Parathyroid adenoma (tissue), 2 donors: ENCODE measurements at regions not wholly inside any gene's neighbourhood (a gene's known extent, or its start where the extent isn't known, plus 50 kb on each side); places are given as distances from the start of the nearest gene placed in this dataset.

Experiments used
- H2AFZ ChIP-seq: fragments of 300-600 bp; sonication (generic); one replicate; pipeline ENCODE4 v1.7.0; 2017; ENCODE audit warnings: antibody characterized with exemption, mild to moderate bottlenecking
- H3K27ac ChIP-seq: fragments of 300-600 bp; sonication (generic); one replicate; pipeline ENCODE4 v1.7.0; 2017
- H3K27me3 ChIP-seq: fragments of 300-600 bp; sonication (generic); one replicate; pipeline ENCODE4 v1.7.0; 2017; ENCODE audit warnings: low read length; ENCODE audit not compliant: control insufficient read depth, insufficient read depth
- H3K36me3 ChIP-seq: fragments of 300-600 bp; sonication (generic); one replicate; pipeline ENCODE4 v1.7.0; 2017; ENCODE audit warnings: low read length; ENCODE audit not compliant: control insufficient read depth, insufficient read depth
- H3K4me1 ChIP-seq: fragments of 300-600 bp; sonication (generic); one replicate; pipeline ENCODE4 v1.7.0; 2017; ENCODE audit warnings: control low read depth
- H3K4me2 ChIP-seq: fragments of 300-600 bp; sonication (generic); one replicate; pipeline ENCODE4 v1.7.0; 2017; ENCODE audit warnings: low read length
- H3K4me3 ChIP-seq: fragments of 300-600 bp; sonication (generic); one replicate; pipeline ENCODE4 v1.7.0; 2017; ENCODE audit warnings: low read depth, low read length
- H3K79me2 ChIP-seq: fragments of 300-600 bp; sonication (generic); one replicate; pipeline ENCODE4 v1.7.0; 2017; ENCODE audit warnings: control low read depth
- H3K9ac ChIP-seq: fragments of 300-600 bp; sonication (generic); one replicate; pipeline ENCODE4 v1.7.0; 2017; ENCODE audit warnings: mild to moderate bottlenecking
- H3K9me3 ChIP-seq: fragments of 300-600 bp; sonication (generic); one replicate; pipeline ENCODE4 v1.7.0; 2017; ENCODE audit warnings: low read length; ENCODE audit not compliant: control insufficient read depth
- TF ChIP-seq, protein P1 (sequence below): fragments of 300-600 bp; sonication (generic); IDR thresholded peaks from one replicate; pipeline ENCODE4 v1.7.0; 2017; ENCODE audit warnings: antibody characterized with exemption, mild to moderate bottlenecking
- donor health status: primary hyperparathyroidism.

DNA sequence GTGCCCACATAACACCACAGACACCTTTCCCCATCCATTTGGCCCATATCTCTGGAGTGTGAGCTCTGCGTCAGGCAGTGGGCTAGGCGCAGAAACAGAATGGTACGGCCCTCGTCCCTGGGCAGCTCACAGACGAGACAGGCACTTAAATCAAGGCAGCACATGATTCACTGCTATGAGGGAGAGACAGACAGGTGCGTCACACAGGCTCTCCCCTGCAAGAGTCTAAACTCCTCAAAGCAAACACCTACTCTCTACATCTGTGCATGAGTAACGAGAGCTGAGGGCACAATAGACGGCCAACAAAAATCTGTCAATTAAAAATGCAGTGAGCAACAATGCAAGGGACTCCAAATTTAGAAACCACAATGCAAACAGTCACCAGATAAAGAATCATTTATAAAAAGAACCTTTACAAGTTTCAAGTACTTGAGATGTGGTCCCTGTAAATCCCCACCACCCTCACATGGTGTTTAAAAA is 348.9 kb downstream of the UQCRFS1 start:
- Histone ChIP-seq H3K27ac (no peak overlapping the region), H3K4me1 (no peaks in the 10 kb centered on the region), H2AFZ (no peak overlapping the region), H3K4me3 (no peak overlapping the region), H3K9ac (no peak overlapping the region), H3K79me2 (no peaks in the 10 kb centered on the region), H3K36me3 (no peaks in the 10 kb centered on the region), H3K9me3 (no peaks in the 10 kb centered on the region), H3K4me2 (no peak overlapping the region), H3K27me3 (no peaks in the 10 kb centered on the region)
- TF ChIP-seq, protein P1, sequence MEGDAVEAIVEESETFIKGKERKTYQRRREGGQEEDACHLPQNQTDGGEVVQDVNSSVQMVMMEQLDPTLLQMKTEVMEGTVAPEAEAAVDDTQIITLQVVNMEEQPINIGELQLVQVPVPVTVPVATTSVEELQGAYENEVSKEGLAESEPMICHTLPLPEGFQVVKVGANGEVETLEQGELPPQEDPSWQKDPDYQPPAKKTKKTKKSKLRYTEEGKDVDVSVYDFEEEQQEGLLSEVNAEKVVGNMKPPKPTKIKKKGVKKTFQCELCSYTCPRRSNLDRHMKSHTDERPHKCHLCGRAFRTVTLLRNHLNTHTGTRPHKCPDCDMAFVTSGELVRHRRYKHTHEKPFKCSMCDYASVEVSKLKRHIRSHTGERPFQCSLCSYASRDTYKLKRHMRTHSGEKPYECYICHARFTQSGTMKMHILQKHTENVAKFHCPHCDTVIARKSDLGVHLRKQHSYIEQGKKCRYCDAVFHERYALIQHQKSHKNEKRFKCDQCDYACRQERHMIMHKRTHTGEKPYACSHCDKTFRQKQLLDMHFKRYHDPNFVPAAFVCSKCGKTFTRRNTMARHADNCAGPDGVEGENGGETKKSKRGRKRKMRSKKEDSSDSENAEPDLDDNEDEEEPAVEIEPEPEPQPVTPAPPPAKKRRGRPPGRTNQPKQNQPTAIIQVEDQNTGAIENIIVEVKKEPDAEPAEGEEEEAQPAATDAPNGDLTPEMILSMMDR = no peak

DNA sequence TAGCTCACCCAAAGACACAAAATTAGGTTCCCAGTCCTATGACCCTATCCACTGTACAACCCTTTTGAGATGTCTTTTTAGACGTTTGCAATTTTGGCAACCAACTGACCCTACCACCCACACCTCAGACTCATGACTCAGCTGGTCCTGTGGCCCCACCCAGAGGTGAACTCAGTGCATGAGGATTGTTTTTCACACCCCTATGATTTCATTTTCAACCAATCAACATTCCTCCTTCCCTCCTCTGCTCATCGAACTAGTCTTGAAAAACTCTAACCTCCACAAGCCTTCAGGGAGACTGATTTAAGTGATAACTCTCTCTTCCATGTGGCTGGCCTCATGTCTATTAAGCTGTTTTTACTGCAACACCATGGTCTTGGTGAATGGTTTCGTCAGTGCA is 350.7 kb downstream of the UQCRFS1 start:
- no peaks in the 10 kb centered on the region for H3K9me3 ChIP-seq
- no peak overlapping the region for H3K4me3 ChIP-seq
- H2AFZ ChIP-seq = no peak overlapping the region
- H3K79me2 ChIP-seq = no peaks in the 10 kb centered on the region
- H3K4me2 ChIP-seq = no peak overlapping the region
- TF ChIP-seq, protein P1 = no peak
- H3K4me1 ChIP-seq = no peaks in the 10 kb centered on the region
- H3K27ac ChIP-seq = no peak overlapping the region
- H3K9ac ChIP-seq = no peak overlapping the region
- no peaks in the 10 kb centered on the region for H3K36me3 ChIP-seq
- no peaks in the 10 kb centered on the region for H3K27me3 ChIP-seq

DNA sequence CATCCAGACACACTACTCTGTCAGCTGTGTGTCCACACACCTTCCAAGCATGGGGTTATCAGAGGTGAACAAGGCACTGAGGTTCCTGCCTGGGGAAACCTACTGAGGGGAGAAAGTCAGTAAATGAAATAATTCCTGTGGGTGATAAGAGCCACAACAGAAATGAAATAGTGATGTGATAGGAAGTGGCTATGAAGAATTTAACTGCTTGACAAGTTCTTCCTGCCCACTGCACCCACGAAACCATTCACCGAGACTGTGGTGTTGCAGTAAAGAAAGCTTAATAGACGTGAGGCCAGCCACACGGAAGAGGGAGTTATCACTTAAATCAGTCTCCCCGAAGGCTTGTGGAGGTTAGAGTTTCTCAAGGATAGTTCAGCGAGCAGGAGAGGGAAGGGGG is 353.1 kb downstream of the UQCRFS1 start:
- H3K79me2 ChIP-seq = no peaks in the 10 kb centered on the region
- H3K4me1 ChIP-seq = no peaks in the 10 kb centered on the region
- TF ChIP-seq, protein P1 = no peak
- H3K9ac ChIP-seq = no peak overlapping the region
- no peaks in the 10 kb centered on the region for H3K27me3 ChIP-seq
- no peaks in the 10 kb centered on the region for H3K36me3 ChIP-seq
- no peak overlapping the region for H3K27ac ChIP-seq
- H3K9me3 ChIP-seq = no peaks in the 10 kb centered on the region
- H2AFZ ChIP-seq = no peak overlapping the region
- no peak overlapping the region for H3K4me3 ChIP-seq
- H3K4me2 ChIP-seq = no peak overlapping the region

DNA sequence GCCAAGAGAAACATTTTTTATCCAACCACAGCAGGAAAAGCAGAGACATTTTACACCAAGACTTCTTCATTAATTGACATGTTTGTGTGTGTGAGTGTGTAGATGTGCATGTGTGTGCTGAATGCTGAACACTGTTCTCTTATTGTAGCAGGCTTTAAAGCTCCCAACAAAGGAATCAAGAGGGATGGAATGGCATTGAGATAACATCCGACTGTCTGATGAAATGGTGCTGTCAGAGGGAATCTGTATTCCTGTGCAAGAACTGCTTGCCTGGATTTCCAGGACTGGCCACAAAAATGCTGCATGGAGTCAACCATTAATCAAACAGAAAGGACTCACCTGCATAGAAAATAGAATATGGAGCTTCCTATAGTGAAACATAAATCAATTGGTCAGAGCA is 354.0 kb downstream of the UQCRFS1 start:
- Histone ChIP-seq H3K4me1 (no peaks in the 10 kb centered on the region), H3K4me3 (no peak overlapping the region), H3K79me2 (no peaks in the 10 kb centered on the region), H3K4me2 (no peak overlapping the region), H3K27ac (no peak overlapping the region), H3K9me3 (no peaks in the 10 kb centered on the region), H3K36me3 (no peaks in the 10 kb centered on the region), H3K9ac (no peak overlapping the region), H3K27me3 (no peaks in the 10 kb centered on the region), H2AFZ (no peak overlapping the region)
- TF ChIP-seq, protein P1 = no peak

DNA sequence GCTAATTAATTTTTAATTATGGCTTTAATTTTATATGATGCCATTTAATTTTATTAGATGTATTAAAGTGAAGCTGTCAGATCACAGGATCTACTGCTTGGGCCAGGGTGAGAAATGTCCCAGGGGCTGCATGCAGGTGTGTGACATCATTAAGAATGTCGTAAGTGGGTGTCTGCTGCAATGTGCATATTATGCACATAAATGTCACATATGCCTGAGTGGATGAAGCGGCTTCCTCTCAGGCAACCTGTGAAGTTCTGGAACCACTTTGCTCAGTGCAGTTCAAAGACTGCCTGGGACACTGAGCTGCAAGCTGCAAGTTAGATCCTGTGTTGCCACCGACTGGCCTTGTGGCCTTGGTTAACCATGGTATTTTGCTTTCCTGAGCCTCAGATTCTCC is 355.0 kb downstream of the UQCRFS1 start:
- no peaks in the 10 kb centered on the region for H3K79me2 ChIP-seq
- no peak overlapping the region for H3K4me3 ChIP-seq
- no peak overlapping the region for H3K27ac ChIP-seq
- H3K9ac ChIP-seq = no peak overlapping the region
- TF ChIP-seq, protein P1 = no peak
- H3K9me3 ChIP-seq = no peaks in the 10 kb centered on the region
- H3K27me3 ChIP-seq = no peaks in the 10 kb centered on the region
- no peak overlapping the region for H3K4me2 ChIP-seq
- H3K4me1 ChIP-seq = no peaks in the 10 kb centered on the region
- H2AFZ ChIP-seq = no peak overlapping the region
- no peaks in the 10 kb centered on the region for H3K36me3 ChIP-seq
